ENCODE measurements at regions not wholly inside any gene's neighbourhood (a gene's known extent, or its start where the extent isn't known, plus 50 kb on each side); places are given as distances from the start of the nearest gene placed in this dataset.
"Not testable (repeated sequence)": the region's sequence is repeated elsewhere in the genome, so short reads cannot be mapped to it uniquely, and the experiment has no call there.

DNA sequence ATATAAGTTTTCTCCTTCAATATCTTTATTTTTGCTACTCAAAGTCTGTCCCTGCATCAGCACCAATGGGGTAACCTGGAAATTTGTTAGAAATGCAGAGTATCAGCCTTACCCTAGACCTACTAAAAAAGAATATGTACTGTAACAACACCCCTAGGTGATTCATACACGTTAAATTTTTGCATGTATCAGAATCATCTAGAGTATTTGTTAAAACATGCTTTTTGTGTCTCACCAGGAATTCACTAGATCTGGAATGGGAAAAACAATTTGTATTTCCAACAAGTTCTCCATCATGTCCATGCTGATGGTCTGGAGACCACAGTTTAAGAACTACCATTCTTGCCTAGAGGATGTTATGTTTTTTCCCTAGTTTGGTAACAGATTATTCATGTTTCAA, 196.0 kb upstream of the EDNRA start:
- Histone ChIP-seq H3K27me3 (ENCODE audit: insufficient read depth, low read depth, severe bottlenecking) (no peaks in the 10 kb centered on the region), H3K4me3 (ENCODE audit: low read depth, low read length) (no peak overlapping the region), H3K27ac (no peak overlapping the region), H3K36me3 (no peaks in the 10 kb centered on the region), H3K9me3 (ENCODE audit: severe bottlenecking) (peaks cover 3% of the 10 kb centered on the region)
- no peak for DNase-seq
- TF ChIP-seq, protein P1, sequence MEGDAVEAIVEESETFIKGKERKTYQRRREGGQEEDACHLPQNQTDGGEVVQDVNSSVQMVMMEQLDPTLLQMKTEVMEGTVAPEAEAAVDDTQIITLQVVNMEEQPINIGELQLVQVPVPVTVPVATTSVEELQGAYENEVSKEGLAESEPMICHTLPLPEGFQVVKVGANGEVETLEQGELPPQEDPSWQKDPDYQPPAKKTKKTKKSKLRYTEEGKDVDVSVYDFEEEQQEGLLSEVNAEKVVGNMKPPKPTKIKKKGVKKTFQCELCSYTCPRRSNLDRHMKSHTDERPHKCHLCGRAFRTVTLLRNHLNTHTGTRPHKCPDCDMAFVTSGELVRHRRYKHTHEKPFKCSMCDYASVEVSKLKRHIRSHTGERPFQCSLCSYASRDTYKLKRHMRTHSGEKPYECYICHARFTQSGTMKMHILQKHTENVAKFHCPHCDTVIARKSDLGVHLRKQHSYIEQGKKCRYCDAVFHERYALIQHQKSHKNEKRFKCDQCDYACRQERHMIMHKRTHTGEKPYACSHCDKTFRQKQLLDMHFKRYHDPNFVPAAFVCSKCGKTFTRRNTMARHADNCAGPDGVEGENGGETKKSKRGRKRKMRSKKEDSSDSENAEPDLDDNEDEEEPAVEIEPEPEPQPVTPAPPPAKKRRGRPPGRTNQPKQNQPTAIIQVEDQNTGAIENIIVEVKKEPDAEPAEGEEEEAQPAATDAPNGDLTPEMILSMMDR (IDR thresholded peaks at IDR 0.05; ENCODE audit: low read depth, low read length): no peak

DNA sequence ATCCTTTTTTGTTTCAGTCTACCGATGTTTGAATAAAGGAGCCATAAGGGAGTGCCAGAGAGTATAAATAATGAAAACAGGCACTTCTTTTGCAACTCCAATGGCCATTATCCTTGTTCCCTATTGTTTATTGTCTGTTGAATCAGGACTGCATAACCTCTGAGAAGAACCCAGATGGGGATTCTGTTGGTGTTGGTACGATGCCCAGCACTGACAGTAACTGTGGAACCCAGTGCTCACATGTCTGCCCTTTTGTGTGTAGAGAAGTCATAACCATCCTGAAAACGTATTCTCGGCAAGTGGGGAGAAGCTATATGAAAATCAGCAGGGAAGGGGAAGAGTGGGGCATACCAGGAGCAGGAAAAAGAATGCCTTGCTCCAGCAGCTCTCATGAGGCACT, 195.1 kb upstream of the EDNRA start:
- Histone ChIP-seq H3K36me3 (no peaks in the 10 kb centered on the region), H3K27me3 (ENCODE audit: insufficient read depth, low read depth, severe bottlenecking) (no peaks in the 10 kb centered on the region), H3K9me3 (ENCODE audit: severe bottlenecking) (peaks cover 3% of the 10 kb centered on the region), H3K4me3 (ENCODE audit: low read depth, low read length) (no peak overlapping the region), H3K27ac (no peak overlapping the region)
- DNase-seq: no peak
- TF ChIP-seq, protein P1 (IDR thresholded peaks at IDR 0.05; ENCODE audit: low read depth, low read length): no peak

DNA sequence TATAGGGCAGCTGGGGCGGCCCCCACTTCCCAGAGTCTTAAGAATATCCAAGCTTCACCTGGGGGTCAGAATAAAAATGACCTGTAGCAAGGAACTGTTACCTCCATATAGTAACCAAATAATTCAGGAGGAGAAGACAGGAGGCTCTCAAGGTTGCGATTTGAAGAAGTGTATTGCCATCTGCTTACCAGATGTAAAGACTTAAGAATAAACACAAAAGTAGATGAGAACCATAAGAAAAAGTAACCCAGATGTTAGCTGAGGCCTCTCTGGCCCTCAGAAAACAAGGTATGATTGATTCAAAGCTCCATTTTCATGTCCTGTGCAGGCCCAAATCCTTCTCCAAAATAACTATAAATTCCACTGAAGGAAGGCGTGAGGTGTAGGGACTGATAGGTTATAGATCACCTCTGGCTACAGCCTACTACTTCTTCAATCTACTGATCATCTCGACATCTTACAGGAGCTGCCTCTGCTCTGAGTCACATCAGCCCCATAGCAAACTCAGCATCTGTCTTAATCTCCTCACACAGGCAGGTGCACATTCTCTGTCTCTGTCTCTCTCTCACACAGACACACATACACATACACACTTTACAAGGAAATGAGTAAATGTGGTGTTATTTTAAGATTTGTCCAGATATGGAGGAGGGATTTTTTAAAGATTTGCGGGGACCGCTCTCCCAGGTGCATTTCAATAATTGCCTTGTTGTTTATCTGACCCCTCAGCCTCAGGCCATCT, 193.9 kb upstream of the EDNRA start:
- no peak for DNase-seq
- TF ChIP-seq, protein P1 (IDR thresholded peaks at IDR 0.05; ENCODE audit: low read depth, low read length): no peak
- Histone ChIP-seq H3K9me3 (ENCODE audit: severe bottlenecking) (peaks cover 3% of the 10 kb centered on the region), H3K27ac (no peak overlapping the region), H3K36me3 (no peaks in the 10 kb centered on the region), H3K27me3 (ENCODE audit: insufficient read depth, low read depth, severe bottlenecking) (no peaks in the 10 kb centered on the region), H3K4me3 (ENCODE audit: low read depth, low read length) (no peak overlapping the region)

DNA sequence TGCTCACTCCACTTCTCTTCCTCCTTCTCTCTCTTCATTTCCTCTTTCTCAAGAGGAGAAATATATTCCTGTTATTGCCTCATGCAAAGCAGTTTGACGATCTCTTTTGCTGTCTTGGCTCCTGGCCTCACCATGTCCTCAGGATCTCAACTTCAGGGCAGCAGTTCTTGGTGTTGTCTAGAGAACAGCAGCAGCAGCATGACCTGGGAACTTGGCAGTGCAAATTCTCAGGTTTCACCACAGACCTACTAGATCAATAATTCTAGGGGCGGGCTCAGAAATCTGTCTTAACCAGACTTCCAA, 193.4 kb upstream of the EDNRA start:
- TF ChIP-seq, protein P1 (IDR thresholded peaks at IDR 0.05; ENCODE audit: low read depth, low read length): no peak
- no peak overlapping the region for H3K27ac ChIP-seq
- H3K36me3 ChIP-seq: no peaks in the 10 kb centered on the region
- no peak overlapping the region for H3K4me3 ChIP-seq (ENCODE audit: low read depth, low read length)
- H3K27me3 ChIP-seq (ENCODE audit: insufficient read depth, low read depth, severe bottlenecking): no peaks in the 10 kb centered on the region
- no peak for DNase-seq
- no peaks in the 10 kb centered on the region for H3K9me3 ChIP-seq (ENCODE audit: severe bottlenecking)

DNA sequence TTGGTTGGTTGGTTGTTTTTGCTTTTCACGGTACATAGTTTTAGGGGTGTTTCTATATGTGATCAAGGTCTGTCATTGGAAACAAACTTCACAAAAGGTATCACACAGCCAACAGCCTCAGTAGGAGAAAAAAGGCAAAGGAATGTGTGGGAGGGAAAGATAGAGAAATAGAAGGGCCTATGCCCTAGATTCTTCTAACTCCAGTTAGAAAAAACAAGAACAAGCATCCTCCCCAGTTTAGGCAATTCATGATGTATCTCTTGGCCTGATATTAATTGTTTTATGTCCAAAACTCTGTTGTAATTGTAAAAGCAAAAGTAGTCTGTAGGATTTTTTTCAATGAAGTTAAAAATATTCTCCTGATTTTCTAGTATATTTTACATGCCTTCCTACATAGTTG, 192.4 kb upstream of the EDNRA start:
- Histone ChIP-seq H3K4me3 (ENCODE audit: low read depth, low read length) (no peak overlapping the region), H3K36me3 (no peaks in the 10 kb centered on the region), H3K27ac (no peak overlapping the region), H3K9me3 (ENCODE audit: severe bottlenecking) (no peaks in the 10 kb centered on the region), H3K27me3 (ENCODE audit: insufficient read depth, low read depth, severe bottlenecking) (no peaks in the 10 kb centered on the region)
- TF ChIP-seq, protein P1 (IDR thresholded peaks at IDR 0.05; ENCODE audit: low read depth, low read length): no peak
- DNase-seq: no peak

DNA sequence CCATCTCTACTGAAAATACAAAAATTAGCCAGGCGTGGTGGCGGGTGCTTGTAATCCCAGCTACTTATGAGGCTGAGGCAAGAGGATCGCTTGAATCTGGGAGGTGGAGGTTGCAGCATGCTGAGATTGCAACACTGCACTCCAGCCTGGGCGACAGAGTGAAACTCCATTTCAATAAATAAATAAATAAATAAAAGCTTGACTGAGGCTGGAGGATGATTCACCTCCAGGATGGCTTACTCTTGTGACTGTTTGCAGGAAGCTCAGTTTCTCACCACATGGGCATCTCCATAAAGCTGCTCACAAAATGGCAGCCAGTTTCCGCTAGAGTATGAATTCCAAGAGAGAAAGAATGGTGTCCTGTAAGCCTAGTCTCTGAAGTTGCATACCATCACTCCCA, 191.7 kb upstream of the EDNRA start:
- Histone ChIP-seq H3K9me3 (ENCODE audit: severe bottlenecking) (no peaks in the 10 kb centered on the region), H3K4me3 (ENCODE audit: low read depth, low read length) (no peak overlapping the region), H3K36me3 (no peaks in the 10 kb centered on the region), H3K27me3 (ENCODE audit: insufficient read depth, low read depth, severe bottlenecking) (no peaks in the 10 kb centered on the region), H3K27ac (no peak overlapping the region)
- DNase-seq: no peak
- TF ChIP-seq, protein P1 (IDR thresholded peaks at IDR 0.05; ENCODE audit: low read depth, low read length): no peak

DNA sequence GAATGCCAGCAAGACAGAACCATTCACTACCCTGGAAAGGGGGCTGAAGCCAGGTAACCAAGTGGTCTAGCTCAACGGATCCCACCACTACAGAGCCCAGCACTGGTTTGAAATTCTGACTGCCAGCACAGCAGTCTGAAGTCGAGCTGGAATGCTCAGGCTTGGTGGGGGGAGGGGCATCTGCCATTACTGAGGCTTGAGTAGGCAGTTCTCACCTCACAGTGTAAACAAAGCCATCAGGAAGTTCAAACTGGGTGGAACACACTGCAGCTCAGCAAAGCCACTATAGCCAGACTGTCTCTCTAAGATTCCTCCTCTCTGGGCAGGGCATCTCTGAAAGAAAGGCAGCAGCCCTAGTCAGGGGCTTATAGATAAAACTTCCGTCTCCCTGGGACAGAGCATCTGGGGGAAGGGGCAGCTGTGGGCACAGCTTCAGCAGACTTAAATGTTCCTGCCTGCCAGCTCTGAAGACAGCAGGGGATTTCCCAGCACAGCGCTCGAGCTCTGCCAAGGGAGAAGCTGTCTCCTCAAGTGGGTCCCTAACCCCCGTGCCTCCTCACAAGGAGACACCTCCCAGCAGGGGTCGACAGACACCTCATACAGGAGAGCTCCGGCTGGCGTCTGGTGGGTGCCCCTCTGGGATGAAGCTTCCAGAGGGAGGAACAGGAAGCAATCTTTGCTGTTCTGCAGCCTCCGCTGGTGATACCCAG, 188.1 kb upstream of the EDNRA start:
- peak; percentile 11 for DNase-seq
- not testable (repeated sequence) for H3K27ac ChIP-seq; H3K27me3 ChIP-seq (ENCODE audit: insufficient read depth, low read depth, severe bottlenecking); H3K4me3 ChIP-seq (ENCODE audit: low read depth, low read length); H3K9me3 ChIP-seq (ENCODE audit: severe bottlenecking); H3K36me3 ChIP-seq

DNA sequence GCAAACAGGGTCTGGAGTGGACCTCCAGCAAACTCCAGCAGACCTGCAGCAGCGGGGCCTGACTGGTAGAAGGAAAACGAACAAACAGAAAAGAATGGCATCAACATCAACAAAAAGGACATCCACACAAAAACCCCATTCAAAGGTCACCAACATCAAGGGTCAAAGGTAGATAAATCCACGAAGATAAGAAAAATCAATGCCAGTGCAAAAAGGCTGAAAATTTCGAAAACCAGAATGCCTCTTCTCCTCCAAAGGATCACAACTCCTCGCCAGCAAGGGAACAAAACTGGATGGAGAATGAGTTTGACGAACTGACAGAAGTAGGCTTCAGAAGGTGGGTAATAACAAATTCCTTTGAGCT, 187.6 kb upstream of the EDNRA start:
- not testable (repeated sequence) for H3K4me3 ChIP-seq (ENCODE audit: low read depth, low read length); H3K27ac ChIP-seq; H3K9me3 ChIP-seq (ENCODE audit: severe bottlenecking); H3K36me3 ChIP-seq; DNase-seq; H3K27me3 ChIP-seq (ENCODE audit: insufficient read depth, low read depth, severe bottlenecking)
